ENCODE measurements at regions not wholly inside any gene's neighbourhood (a gene's known extent, or its start where the extent isn't known, plus 50 kb on each side); places are given as distances from the start of the nearest gene placed in this dataset.
"Not testable (repeated sequence)": the region's sequence is repeated elsewhere in the genome, so short reads cannot be mapped to it uniquely, and the experiment has no call there.

DNA sequence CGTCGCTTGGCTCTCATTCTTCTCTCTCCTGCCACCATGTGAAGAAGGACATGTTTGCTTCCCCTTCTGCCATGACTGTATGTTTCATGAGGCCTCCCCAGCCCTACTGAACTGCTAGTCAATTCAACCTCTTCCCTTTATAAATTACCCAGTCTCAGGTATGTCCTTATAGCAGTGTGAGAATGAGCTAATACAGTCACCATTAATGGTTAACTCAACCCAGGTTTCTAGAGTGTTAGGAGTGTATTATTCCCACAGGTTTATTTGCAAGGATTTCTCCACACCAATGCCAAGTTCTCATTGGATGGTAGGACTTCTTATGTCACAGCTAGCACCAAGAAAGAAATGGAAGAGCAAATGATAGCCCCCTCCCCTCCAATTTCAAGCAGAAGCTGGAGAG lies 71.9 kb downstream of the DYNAP start:
- no peak for DNase-seq (ENCODE audit: low spot score)

DNA sequence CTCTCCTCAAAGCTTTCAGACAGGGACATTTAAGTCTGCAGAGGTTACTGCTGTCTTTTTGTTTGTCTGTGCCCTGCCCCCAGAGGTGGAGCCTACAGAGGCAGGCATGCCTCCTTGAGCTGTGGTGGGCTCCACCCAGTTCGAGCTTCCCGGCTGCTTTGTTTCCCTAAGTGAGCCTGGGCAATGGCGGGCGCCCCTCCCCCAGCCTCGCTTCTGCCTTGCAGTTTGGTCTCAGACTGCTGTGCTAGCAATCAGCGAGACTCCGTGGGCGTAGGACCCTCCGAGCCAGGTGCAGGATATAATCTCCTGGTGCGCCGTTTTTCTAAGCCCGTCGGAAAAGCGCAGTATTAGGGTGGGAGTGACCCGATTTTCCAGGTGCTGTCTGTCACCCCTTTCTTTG lies 78.7 kb downstream of the DYNAP start:
- DNase-seq (ENCODE audit: low spot score): not testable (repeated sequence)

DNA sequence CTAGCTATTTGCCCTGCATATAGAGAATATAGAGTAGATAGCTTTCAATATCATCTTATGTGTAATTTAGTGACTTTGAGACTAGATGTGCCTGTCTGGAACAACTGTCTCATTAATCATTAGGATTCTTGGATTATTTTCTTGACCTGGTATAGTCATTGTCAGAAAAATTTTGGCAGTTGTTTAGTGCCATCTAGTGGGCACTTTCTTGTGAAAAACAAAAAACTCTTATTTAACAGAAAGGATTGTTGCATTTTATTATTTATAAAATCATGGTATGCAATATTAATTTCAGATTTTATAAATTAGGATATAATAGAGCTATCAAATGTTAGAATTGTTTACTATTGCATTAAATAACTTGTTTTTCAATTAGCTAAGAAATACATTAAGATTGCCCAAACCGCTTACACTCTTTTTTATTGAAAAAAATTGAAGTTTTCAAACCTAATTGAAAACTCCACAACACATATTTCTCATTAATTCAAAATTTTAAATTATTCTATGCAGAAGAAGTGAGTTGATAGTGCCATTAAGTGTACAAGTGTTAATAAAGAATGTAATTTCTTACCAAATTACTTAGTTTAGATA lies 80.3 kb downstream of the DYNAP start:
- peak; percentile 23 for DNase-seq (ENCODE audit: low spot score)

DNA sequence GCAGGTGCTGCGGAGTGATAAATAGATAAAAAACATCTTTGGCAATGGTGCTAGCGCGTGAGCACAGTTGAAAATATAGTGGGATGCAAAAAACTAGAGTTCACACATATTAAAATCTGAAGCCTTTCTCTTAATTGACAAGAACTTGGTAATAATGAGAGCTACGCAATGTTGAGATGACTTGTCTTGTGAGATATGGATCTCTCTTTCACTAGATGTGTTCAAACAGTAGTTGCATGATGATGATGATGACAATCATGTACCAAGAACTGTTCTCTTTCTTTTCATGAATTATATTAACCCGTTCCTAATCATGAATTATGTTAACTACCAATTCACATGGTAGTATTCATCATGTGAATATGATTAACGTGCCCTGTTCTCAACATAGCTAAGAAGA lies 81.1 kb downstream of the DYNAP start:
- DNase-seq (ENCODE audit: low spot score): no peak

DNA sequence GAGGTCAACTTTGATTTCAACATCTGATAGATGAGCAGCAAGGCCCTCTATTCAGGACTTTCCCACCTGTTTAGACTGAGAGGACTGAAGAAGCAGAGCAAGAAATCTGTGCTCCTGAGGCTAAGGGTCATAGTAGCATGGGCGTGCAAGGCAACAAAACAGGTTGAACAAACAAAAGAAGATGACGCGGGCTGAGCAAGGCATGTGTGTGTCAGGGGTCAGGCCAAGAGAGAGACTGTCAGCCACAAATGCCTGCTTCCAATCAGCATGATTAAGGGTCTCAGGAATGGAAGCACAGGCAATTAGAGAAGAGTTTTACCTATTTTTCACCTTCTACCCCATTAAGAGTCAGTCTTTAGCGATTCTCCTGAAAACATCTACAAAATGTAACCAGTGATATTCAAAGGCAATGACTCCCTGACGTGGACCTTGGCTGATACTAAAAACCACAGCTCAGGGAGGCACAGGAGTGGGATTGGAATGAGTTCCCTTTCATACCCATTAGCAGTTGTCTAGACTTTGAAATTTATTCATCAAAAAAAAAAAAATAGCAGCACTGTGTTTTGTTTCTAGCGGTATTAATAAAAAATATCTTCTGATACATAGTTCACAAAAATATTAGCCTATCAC lies 81.9 kb downstream of the DYNAP start:
- DNase-seq (ENCODE audit: low spot score): no peak

DNA sequence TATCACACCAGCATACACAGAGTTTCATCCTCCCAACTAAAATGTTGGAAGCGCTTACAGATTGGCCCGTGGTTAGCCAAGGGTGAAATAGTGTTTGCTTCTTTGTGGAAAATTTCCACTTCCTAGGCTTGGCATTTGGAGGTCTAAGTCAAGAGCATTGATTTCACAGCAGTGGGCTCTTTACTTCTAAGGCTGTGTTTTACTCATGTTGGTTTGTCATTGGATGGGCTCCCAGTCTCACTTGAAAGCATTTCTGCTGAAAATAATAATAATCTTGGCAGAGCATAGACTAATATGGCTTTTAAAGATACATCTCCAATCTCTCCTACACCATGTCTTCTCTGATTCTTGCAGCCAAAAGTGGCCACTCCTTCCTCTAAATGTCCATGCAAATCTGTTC lies 82.9 kb downstream of the DYNAP start:
- DNase-seq (ENCODE audit: low spot score): no peak

DNA sequence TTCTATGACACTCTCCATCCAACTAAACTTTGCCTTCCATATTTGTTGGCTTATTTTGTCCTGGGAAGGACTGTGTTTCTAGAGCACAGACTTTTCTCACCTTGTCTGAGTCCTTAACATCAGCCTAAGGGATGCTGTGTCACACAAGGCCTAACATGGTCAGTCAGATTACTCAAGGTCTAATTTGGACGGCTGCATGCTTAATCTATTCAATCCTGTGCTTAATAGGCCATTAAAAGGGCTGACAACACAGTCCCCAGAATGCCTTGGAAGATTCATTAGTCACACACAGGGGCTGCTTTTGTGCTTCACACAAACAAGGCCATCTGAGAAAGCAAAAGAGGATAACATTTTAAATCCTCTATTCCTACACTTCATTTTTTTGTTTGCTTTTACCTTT lies 84.0 kb downstream of the DYNAP start:
- DNase-seq (ENCODE audit: low spot score): no peak

DNA sequence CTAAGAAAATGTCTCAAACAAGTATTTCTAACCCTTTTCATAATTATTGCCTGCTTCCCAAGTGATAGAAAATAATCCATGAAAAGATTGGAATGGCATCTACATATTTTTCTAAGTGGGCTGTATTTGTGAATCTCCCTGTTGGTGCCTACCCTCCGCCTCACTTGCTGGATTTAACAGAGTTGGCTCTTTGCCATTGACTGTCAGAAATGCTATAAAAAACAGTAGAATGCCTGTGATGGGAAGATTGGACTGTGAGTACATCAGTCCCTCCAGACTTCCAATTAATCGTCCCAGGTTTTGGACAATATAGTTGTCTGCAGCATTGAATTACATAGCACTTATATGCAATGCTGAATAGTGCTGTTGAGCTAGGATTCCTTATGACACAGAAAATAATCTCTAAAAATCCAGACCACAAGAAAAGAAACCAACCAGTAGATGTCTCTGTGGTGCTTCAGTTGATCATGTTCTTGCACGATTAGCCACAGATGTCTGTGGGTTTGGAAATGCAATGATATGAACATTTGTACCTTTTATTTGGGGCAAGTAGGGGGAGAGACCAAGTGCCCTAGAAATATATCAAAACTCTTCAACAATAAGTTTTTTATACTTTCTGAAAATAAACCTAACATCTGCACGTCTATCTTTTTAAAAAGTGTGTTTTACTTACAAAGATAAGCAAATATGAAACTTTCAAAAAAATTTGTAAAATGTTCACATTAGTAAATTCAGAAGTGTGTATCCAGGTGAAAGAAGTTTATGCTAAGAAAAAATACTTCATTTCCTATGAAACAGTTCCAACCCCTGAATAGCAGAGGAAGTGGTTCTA lies 88.5 kb downstream of the DYNAP start:
- peak; percentile 34 for DNase-seq (ENCODE audit: low spot score)

DNA sequence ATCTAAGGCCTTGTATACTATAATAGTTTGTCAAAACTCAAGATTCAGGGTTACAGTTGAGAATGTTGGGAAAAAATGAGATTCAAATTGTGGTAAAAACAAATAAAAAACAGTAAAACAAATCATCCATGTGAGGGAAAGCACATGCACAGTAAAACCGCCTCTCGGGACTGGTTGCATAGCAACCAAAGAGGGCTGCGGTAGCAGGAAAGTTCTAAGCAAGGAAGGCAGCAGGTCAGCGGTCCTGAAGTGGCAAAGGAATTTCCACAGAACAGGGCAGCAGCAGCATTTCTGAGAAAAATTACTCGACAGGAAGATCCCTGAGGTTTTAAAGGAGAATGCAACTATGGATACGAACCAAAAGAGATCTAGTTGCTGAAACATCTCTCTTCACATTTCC lies 93.7 kb downstream of the DYNAP start:
- peak; percentile 64 for DNase-seq (ENCODE audit: low spot score)

DNA sequence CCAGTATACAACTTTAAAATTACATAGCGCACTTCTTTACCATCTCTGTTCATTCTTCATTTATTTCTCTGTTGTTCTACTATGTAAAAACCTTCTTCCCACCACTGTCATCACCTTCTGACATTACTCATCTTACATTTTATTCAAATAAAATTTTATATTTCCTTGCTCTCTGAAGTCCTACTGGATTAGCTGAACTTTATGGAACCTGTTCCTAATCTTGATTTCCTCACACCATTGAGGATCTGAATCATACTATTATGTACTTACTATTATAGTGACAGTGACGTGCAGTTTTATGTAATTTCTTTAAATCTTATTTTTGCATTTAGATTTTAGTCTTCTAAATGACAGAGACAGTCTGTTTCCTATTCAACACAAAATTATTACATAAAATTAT lies 98.3 kb downstream of the DYNAP start:
- DNase-seq (ENCODE audit: low spot score): no peak

DNA sequence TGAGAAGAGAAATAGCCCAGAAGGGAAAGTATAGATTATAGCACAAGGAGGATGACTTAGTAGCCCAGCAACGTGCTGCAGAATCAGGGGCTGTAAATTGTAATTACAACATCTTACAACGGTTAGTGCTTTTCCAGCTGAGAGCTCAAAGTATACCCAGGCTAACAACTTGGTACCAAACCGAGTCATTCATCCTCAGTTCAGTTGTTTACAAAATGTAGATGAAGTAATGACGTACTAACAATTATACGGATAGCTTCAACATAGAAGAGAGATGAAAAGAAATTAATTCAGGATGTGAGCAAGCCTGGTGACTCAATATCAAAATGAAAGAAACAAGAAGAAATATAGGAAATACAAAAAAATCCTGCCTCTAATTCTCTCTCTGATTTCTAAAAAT lies 99.2 kb downstream of the DYNAP start:
- no peak for DNase-seq (ENCODE audit: low spot score)

DNA sequence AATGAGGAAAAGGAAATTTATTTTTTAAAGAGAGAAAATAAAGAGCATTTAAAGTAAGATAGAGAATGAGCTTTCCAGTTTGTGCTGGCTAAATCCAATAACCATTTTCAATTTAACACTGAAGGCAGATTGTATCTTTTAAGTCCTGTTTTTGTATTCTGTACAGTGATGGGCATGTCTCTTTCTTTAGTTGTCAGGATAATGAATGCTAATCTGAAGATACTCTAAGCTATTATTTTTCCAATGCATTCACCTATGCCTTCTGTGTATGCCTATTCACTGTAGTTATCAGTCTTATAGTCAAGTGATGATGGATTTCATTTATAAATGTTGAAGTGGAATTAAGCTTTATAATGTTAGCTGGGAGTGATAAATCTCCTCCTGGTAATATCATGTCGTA lies 101.4 kb downstream of the DYNAP start:
- no peak for DNase-seq (ENCODE audit: low spot score)

DNA sequence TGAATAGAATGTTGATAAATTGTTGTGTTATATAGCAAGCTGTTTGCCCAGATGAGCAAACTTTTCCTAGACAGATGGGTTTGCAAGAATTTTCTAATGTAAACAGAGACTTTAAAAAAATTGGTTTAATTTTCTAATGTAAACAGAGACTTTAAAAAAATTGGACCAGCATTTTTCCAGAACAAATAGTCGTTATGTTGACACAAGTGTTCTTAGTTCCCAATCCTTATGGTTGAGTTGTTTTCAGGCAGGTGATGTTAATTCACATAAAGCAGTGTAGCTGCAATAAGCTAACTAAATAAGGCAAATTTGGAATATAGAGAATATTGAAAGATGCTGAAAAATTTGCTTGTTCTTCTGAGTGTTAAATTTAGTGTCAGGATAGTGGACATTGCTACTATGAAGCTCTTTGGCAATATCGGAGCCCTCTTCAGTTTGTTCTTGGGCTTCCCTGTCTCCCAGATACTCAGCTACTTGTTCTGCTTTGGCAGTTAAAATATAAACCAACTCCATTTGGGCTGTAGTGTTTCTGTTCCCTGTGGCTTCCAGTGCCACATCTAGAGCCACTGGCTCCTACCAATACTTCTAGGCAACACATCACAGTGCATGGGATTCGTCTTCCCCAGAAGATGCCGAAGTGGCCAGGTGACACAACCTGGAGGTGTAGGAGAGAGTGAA lies 105.7 kb downstream of the DYNAP start:
- no peak for DNase-seq (ENCODE audit: low spot score)

DNA sequence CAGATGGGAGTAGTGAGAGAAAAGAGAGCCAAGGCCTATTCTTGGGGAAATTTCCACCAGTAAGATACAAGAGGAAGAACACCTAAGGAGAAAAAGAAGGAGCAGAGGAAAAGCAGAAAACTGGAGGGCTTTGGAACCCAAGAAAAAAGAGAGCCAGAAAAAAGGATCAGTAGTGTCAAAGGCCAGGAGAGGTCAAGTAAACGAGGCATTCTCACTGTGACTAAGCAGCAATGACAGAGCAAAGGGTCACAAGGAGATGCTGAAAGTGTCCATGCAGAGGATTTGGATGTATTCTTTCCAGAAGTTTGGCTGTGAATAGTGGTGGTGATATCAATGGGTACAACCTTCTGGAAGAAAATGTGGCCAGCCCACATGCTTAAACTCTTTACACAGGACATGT lies 109.5 kb downstream of the DYNAP start:
- DNase-seq (ENCODE audit: low spot score): no peak

DNA sequence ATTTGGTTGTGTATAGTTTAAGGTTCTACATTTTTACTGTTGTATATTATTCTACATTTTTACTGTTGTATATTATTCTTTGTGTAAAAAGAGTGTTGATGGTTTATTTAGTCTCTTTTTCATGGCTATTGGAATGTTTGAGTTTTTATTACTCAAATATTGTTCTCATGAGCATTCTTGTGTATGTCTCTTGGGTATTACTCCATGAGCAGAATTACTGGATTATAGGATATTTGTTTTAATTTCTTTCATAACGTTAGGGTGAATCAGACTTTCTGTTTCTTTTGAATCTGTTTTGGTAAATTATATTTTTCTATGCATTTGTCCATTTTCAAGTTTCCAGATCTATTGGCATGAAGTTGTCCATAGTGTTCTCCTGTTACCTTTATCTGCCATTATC lies 111.6 kb downstream of the DYNAP start:
- DNase-seq (ENCODE audit: low spot score): no peak

DNA sequence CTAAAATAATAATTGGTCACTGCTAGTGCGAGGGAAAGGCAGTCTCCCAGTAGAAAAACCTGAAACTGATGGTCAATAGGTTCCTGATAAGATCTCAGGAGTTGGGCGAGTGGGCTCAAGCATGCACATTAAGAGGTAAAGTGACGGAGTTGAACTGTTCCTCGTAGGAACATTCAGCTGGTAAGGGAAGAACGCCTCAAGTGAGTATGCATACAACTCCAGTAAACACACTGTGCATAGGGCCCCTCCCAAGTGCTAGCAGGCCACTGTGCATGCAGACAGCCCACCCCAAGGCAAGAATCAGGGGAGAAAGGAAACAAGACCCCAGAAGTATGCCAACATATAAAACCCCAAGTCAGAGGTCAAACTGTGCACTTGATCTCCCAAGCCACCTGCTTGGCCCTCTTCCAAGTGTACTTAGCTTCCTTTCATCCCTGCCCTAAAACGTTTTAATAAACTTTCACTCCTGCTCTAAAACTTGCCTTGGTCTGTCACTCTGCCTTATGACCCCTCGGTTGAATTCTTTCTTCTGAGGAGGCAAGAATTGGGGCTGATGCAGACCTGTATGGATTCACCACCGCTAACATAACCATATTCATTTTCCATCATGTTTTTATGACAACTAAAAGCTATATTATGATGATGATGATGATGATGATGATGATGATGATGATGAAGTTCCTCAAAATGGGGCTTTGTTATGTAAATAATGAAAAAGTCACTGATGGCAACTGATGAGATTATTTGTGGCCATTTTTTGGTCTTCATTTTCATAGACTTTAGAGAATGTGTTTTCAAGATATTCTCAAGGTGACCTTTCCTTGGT lies 118.0 kb upstream of the RAB27B start:
- DNase-seq (ENCODE audit: low spot score): no peak

DNA sequence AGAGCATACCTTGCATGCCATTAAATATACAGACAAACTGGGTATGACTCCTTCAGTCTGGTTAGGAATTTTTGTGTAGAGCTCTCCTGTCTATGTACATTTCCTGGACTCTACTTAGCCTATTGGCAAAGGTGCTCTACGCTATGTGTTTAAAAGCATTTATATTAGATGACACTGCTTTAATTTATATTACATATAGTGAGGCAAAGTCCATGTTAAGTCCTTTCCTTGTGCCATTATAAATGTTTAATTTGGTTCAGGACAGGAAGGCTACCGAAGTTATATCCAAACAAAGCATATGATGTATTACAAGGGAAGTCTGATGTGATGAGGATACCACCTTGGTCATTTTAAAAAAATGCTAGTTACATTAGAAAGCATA lies 117.4 kb upstream of the RAB27B start:
- no peak for DNase-seq (ENCODE audit: low spot score)

DNA sequence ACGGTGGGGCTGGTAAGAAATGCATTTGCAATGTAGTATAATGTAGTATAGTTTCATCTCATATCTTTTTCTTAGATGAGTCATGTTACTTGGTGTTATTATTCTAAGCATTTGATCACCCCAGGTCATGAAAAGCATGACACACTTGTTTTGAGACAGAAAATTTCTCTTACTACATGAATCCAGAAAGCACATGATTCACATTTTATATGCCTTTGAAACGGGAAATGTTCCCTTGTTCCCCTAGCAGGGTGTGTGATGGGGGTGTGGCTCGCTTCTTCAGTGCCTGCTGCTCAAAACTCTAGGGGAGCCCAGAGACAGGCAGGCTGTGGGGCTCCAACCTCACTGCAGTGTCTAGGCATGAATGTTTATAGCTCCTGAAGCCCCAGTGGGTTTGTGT lies 116.0 kb upstream of the RAB27B start:
- DNase-seq (ENCODE audit: low spot score): no peak

DNA sequence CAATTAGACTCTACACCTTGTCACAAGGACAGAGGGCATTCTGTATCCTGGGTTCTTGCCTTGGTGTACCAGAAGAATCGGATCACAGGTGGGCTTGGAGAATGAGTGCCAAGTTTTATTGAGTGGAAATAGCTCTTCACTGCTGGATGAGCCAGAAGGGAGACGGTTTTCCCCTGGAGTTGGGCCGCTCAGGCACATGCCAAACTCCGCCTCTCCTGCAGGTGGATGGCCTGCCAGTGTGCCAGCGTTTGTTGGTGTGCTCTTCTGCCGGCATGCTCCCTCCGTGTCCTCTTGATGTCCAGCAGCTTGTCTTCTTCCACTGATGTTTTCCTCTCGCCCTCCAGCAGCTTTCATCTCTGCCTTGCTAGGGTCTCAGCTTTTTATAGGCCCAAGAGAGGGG lies 115.5 kb upstream of the RAB27B start:
- no peak for DNase-seq (ENCODE audit: low spot score)

DNA sequence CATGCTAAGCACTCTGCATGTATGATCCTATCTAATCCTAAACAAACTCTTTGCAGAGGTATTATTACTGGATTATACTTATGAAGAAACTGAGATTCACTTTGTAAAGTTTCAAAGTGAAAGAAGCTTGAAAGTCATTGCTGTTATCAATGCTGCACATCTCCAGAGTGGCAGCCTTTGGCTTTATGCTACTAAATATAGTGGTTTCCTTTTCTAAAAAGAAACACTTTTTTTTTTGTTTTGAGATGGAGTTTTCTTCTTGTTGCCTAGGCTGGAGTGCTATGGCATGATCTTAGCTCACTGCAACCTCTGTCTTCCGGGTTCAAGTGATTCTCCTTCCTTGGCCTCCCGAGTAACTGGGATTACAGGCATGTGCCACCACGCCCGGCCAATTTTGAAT lies 114.9 kb upstream of the RAB27B start:
- no peak for DNase-seq (ENCODE audit: low spot score)

DNA sequence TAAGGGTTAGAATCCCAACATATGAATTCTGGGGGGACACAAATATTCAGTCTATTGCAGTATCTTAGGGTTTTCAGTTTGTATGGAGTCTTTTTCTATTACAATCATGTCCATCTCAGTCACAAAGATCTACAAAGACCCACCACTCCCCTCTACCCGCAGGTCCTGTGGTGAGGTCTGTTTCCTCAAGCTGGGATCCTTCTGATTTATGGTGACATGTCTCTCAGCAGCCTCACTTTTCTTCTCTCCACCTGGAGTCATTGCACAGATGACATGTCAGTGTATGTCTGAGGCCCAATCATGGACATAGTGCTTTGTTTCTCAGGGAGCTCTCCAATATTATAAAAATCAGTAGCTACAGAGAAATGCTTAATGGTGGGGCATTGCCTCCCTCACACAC lies 113.4 kb upstream of the RAB27B start:
- no peak for DNase-seq (ENCODE audit: low spot score)

DNA sequence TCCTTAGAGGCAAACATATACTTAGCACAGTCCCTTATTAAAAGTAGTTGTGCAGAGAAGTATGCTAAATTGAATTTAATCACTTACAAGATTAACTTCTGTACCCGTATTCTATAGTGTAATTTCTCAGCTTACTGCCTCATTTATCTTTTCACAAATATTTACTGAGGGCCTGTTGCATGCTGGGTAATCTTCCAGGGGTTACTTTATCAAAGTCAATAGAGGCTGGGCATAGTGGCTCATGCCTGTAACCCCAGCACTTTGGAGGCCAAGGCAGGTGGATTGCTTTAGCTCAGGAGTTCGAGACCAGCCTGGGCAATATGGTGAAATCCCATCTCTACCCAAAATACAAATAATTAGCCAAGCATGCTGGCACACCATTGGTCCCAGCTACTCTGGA lies 111.7 kb upstream of the RAB27B start:
- no peak for DNase-seq (ENCODE audit: low spot score)

Data from iPS-NIHi11 (cell line).